ENCODE measurements at regions not wholly inside any gene's neighbourhood (a gene's known extent, or its start where the extent isn't known, plus 50 kb on each side); places are given as distances from the start of the nearest gene placed in this dataset.

DNA sequence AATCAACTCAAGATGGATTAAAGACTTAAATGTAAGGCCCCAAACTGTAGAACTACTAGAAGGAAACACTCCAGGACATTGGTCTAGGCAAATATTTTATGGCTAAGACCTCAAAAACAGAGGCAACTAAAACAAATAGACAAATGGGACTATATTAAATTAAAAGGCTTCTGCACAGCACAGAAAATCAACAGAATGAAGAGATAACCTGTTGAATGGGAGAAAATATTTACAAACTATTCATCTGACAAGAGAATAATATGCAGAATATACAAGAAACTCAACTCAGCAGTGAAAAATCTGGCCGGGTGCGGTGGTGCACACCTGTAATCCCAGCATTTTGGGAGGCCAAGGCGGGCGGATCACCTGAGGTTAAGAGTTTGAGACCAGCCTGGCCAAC, 84.1 kb upstream of the HNRNPU start:
- 94 to 99% (median 96%) methylated on average over 4 of the region's 4 CpGs for WGBS, 4 donors
- intact Hi-C loops (cut with DNase I) = no loop called here
- H3K4me1 ChIP-seq (replicated peaks in 1 of 2) = no peaks in the 10 kb centered on the region
- H3K4me3 ChIP-seq = no peak overlapping the region
- no peaks in the 10 kb centered on the region for H3K27me3 ChIP-seq
- no peak overlapping the region for H3K27ac ChIP-seq
- no peak for DNase-seq
- no peaks in the 10 kb centered on the region for H3K36me3 ChIP-seq (replicated peaks in 1 of 2)
- TF ChIP-seq, protein P1, sequence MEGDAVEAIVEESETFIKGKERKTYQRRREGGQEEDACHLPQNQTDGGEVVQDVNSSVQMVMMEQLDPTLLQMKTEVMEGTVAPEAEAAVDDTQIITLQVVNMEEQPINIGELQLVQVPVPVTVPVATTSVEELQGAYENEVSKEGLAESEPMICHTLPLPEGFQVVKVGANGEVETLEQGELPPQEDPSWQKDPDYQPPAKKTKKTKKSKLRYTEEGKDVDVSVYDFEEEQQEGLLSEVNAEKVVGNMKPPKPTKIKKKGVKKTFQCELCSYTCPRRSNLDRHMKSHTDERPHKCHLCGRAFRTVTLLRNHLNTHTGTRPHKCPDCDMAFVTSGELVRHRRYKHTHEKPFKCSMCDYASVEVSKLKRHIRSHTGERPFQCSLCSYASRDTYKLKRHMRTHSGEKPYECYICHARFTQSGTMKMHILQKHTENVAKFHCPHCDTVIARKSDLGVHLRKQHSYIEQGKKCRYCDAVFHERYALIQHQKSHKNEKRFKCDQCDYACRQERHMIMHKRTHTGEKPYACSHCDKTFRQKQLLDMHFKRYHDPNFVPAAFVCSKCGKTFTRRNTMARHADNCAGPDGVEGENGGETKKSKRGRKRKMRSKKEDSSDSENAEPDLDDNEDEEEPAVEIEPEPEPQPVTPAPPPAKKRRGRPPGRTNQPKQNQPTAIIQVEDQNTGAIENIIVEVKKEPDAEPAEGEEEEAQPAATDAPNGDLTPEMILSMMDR (IDR thresholded peaks at IDR 0.05) = no peak
- TF ChIP-seq POLR2A (IDR thresholded peaks at IDR 0.05) = no peak
- no peaks in the 10 kb centered on the region for H3K9me3 ChIP-seq (replicated peaks in 1 of 3)

DNA sequence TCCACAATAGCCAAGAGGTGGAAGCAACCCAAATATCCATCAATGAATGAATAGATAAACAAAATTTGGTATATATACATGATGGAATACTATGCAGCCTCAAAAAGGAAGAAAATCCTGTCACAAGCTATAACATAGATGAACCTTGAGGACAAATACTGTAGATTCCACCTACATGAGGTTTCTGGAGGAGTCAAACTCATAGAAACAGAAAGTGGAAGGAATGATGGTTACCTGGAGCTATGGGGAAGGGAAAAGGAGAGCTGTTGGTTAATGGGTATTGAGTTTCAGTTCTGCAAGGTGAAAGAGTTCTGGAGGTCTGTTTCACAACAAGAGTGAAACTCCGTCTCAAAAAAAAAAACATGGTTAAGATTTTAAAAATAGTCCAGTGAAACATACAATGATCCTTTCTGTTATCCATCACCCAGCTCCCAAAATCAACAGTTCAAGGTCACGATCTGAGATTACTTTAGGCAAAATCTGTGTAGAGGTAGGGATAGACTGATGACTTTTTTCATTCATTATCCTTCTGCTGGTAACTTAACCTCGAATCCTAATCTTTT, 80.8 kb upstream of the HNRNPU start:
- no peaks in the 10 kb centered on the region for H3K4me1 ChIP-seq (replicated peaks in 1 of 2)
- TF ChIP-seq, protein P1 (IDR thresholded peaks at IDR 0.05) = no peak
- H3K27me3 ChIP-seq = no peaks in the 10 kb centered on the region
- no peaks in the 10 kb centered on the region for H3K36me3 ChIP-seq (replicated peaks in 1 of 2)
- intact Hi-C loops (cut with DNase I) = no loop called here
- no peak overlapping the region for H3K27ac ChIP-seq
- whole genome bisulfite sequencing, 4 donors = 34 to 49% (median 44%) methylated on average over 3 of the region's 3 CpGs
- DNase-seq = no peak
- H3K4me3 ChIP-seq = no peak overlapping the region
- H3K9me3 ChIP-seq (replicated peaks in 1 of 3) = no peaks in the 10 kb centered on the region

DNA sequence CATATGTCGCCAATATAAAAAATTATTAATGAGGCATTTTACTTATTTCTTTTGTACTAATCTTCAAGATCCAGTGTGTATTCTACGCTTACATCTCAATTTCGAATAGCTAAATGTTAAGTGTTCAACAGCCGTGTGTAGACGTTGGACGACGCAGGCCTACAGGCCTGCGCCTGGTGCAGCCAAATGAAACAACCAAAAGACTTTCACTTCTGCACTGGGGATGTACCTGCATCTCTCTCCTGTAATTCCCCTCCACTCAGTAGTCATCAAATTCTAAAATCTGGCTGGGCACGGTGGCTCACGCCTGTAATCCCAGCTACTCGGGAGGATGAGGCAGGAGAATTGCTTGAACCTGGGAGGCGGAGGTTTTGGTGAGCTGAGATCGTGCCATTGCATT, 76.8 kb upstream of the HNRNPU start:
- Histone ChIP-seq H3K27me3 (no peaks in the 10 kb centered on the region), H3K4me1 (replicated peaks in 1 of 2) (no peaks in the 10 kb centered on the region), H3K36me3 (replicated peaks in 1 of 2) (no peaks in the 10 kb centered on the region), H3K9me3 (replicated peaks in 1 of 3) (no peaks in the 10 kb centered on the region), H3K27ac (no peak overlapping the region), H3K4me3 (no peak overlapping the region)
- 90 to 96% (median 96%) methylated on average over 11 to 13 of the region's 13 CpGs for WGBS, 4 donors
- intact Hi-C loops (cut with DNase I) = no loop called here
- TF ChIP-seq, protein P1 (IDR thresholded peaks at IDR 0.05) = no peak
- no peak for TF ChIP-seq POLR2A (IDR thresholded peaks at IDR 0.05)
- DNase-seq = no peak

DNA sequence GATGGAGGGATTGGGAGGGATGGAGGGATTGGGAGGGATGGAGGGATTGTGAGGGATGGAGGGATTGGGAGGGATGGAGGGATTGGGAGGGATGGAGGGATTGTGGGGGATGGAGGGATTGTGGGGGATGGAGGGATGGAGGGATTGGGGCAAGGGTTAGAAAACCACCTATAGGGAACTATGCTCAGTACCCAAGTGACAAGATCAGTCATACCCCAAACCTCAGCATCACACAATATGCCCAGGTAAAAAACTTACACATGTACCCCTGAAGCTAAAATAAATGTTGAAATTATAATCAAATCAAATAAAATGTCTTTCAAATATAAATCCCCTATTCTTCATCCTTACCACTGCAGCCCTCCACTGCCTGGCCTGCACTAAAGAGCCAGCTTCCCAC, 72.8 kb upstream of the HNRNPU start:
- intact Hi-C loops (cut with DNase I) = no loop called here
- no peaks in the 10 kb centered on the region for H3K9me3 ChIP-seq (replicated peaks in 1 of 3)
- no peaks in the 10 kb centered on the region for H3K4me1 ChIP-seq (replicated peaks in 1 of 2)
- H3K36me3 ChIP-seq (replicated peaks in 1 of 2) = no peaks in the 10 kb centered on the region
- H3K27me3 ChIP-seq = no peaks in the 10 kb centered on the region
- H3K27ac ChIP-seq = no peak overlapping the region
- TF ChIP-seq, protein P1 (IDR thresholded peaks at IDR 0.05) = no peak
- no peak for TF ChIP-seq POLR2A (IDR thresholded peaks at IDR 0.05)
- no peak overlapping the region for H3K4me3 ChIP-seq
- DNase-seq = no peak

Data from adrenal gland (tissue), 9 donors.